GM12878 (cell line): ENCODE measurements at regions not wholly inside any gene's neighbourhood (a gene's known extent, or its start where the extent isn't known, plus 50 kb on each side); places are given as distances from the start of the nearest gene placed in this dataset.

Experiments used
- ATAC-seq: fragments of 200-7000 bp; cut with Tn5 transposase; 3 replicates; pipeline ENCODE4 v1.9.1; 2020; ENCODE audit warnings: mild to moderate bottlenecking, moderate library complexity
- BruUV-seq: library from RNA; stranded (reverse); fragments of 400-500 nt; replicated peaks from 2 replicates; lab custom pipeline; 2021; lab: Mats Ljungman, UMichigan
- CTCF ChIA-PET: fragments of 300-600 bp; sonication (Branson Sonifier 250); formaldehyde crosslinking; extraction: SDS; loops from one replicate; lab custom pipeline; 2021; ENCODE audit warnings: inconsistent platforms; lab: Yijun Ruan, JAX
- POLR2A ChIA-PET: fragments of 350-600 bp; formaldehyde crosslinking; extraction: SDS; loops from one replicate; lab custom pipeline; 2021; ENCODE audit warnings: inconsistent platforms; lab: Charles Lee
- RAD21 ChIA-PET: fragments of 300-600 bp; sonication (Branson Sonifier 250); formaldehyde crosslinking; loops from one replicate; lab custom pipeline; 2023; ENCODE audit warnings: antibody characterized with exemption; ENCODE audit not compliant: unreplicated experiment; lab: Charles Lee
- SMC1A ChIA-PET: fragments of 300-600 bp; sonication (Branson Sonifier 250); formaldehyde crosslinking; loops from one replicate; lab custom pipeline; 2023; ENCODE audit not compliant: unreplicated experiment, uncharacterized antibody; lab: Charles Lee
- DNase-seq: peaks from one replicate; pipeline ENCODE4 v3.0.0-alpha.2; 2011; ENCODE audit warnings: low read depth, low spot score
- FAIRE-seq: peaks from 3 replicates; lab custom pipeline; 2011; peaks lifted over from hg19 to GRCh38; lab: Jason Lieb, UNC
- H2AFZ ChIP-seq: 2 replicates; pipeline ENCODE4 v1.6.0; 2011; ENCODE audit warnings: low read depth, low read length, control low read depth; ENCODE audit not compliant: control insufficient read depth
- H3K27ac ChIP-seq: 2 replicates; pipeline ENCODE4 v1.5.1; 2011; ENCODE audit warnings: control low read depth; ENCODE audit not compliant: control insufficient read depth, insufficient read depth
- H3K27me3 ChIP-seq, 2 experiments: replicated peaks in 1 of 2; 2 replicates each; pipeline versions ENCODE4 v1.6.0 to v1.6.1; 2011; ENCODE audit warnings: low read length in 1 of 2; ENCODE audit not compliant: control insufficient read depth in 2 of 2, insufficient read depth in 2 of 2
- H3K36me3 ChIP-seq, 2 experiments: 2 replicates each; pipeline ENCODE4 v1.5.1; 2011; ENCODE audit warnings: low read length in 1 of 2; ENCODE audit not compliant: control insufficient read depth in 2 of 2, insufficient read depth in 2 of 2
- H3K4me1 ChIP-seq: 2 replicates; pipeline ENCODE4 v1.6.1; 2011; ENCODE audit warnings: mild to moderate bottlenecking, low read length, moderate library complexity, mixed read lengths; ENCODE audit not compliant: control insufficient read depth, insufficient read depth
- H3K4me2 ChIP-seq: 2 replicates; pipeline ENCODE4 v1.6.0; 2011; ENCODE audit warnings: control low read depth; ENCODE audit not compliant: control insufficient read depth, insufficient read depth
- H3K4me3 ChIP-seq: fragments of 200-600 bp; sonication (generic); 2 replicates; pipeline ENCODE4 v1.5.1; 2016
- H3K79me2 ChIP-seq: 2 replicates; pipeline ENCODE4 v1.6.0; 2011; ENCODE audit warnings: low read length; ENCODE audit not compliant: control insufficient read depth, insufficient read depth
- H3K9ac ChIP-seq: 2 replicates; pipeline ENCODE4 v1.8.0; 2011; ENCODE audit warnings: low read length, control low read depth, mixed read lengths; ENCODE audit not compliant: control insufficient read depth, insufficient read depth
- H3K9me3 ChIP-seq: replicated peaks from 3 replicates; pipeline ENCODE4 v1.5.1; 2011; ENCODE audit warnings: mild to moderate bottlenecking, low read length; ENCODE audit not compliant: control insufficient read depth, insufficient read depth
- H4K20me1 ChIP-seq: 2 replicates; pipeline ENCODE4 v1.6.0; 2011; ENCODE audit not compliant: control insufficient read depth, insufficient read depth
- GABPA ChIP-seq: IDR thresholded peaks from 2 replicates; pipeline ENCODE4 v1.6.1; 2014; ENCODE audit warnings: antibody characterized with exemption, low read depth, mild to moderate bottlenecking, inconsistent platforms
- PKNOX1 ChIP-seq: fragments of 450-650 bp; IDR thresholded peaks from 2 replicates; pipeline ENCODE4 v1.6.1; 2016; ENCODE audit warnings: mild to moderate bottlenecking
- PRDM15 ChIP-seq: fragments of 450-650 bp; formaldehyde crosslinking; IDR thresholded peaks from 2 replicates; pipeline ENCODE4 v1.4.0; 2020; ENCODE audit warnings: mild to moderate bottlenecking, moderate library complexity
- ZNF217 ChIP-seq: fragments of 450-650 bp; IDR thresholded peaks from 2 replicates; pipeline ENCODE4 v1.6.1; 2017; ENCODE audit warnings: antibody characterized with exemption, mild to moderate bottlenecking
- WGBS: methylation state at CpG from one replicate; pipeline ENCODE4 v1.1.6; 2016; ENCODE audit warnings: low lambda C conversion rate; ENCODE audit not compliant: insufficient replicate concordance, insufficient coverage; ENCODE audit errors: missing lambda C conversion rate; 5-methylcytosine and 5-hydroxymethylcytosine counted together
- in situ Hi-C: fragments of 300-500 bp; cut with MboI; formaldehyde crosslinking; loops from 9 replicates; pipeline ENCODE4 v1.14.3; 2018; ENCODE audit warnings: mixed read lengths
- intact Hi-C: fragments of 100-400 bp; cut with micrococcal nuclease; formaldehyde crosslinking; loops from one replicate; pipeline ENCODE4 v1.14.2; 2022; ENCODE audit not compliant: unreplicated experiment
- TF ChIP-seq, protein P1 (sequence below): fragments of 150-350 bp; IDR thresholded peaks from 2 replicates; pipeline ENCODE4 v1.6.1; 2014; ENCODE audit warnings: mild to moderate bottlenecking, low read depth, low read length

- Histone ChIP-seq H3K27me3 (no peaks in the 10 kb centered on the region), H4K20me1 (no peaks in the 10 kb centered on the region), H2AFZ (no peak overlapping the region), H3K79me2 (no peaks in the 10 kb centered on the region), H3K4me2 (no peak overlapping the region), H3K4me1 (no peaks in the 10 kb centered on the region), H3K9ac (no peak overlapping the region), H3K4me3 (no peak overlapping the region), H3K27ac (no peak overlapping the region), H3K9me3 (no peaks in the 10 kb centered on the region; the same call in 2 of the 3 replicates), H3K36me3 (no peaks in the 10 kb centered on the region)
- WGBS: 13% methylated on average over 2 of the region's 2 CpGs
- DNase-seq: no peak
- ChIA-PET SMC1A (no interaction called here), CTCF (no interaction called here), RAD21 (no interaction called here), POLR2A (no interaction called here)
- FAIRE-seq: no peak
- BruUV-seq: no TSS peak
- intact Hi-C loops: no loop called here
- in situ Hi-C loops: no loop called here
- no peak for ATAC-seq
- TF ChIP-seq PKNOX1: no peak
- no peak for TF ChIP-seq GABPA
- no peak for TF ChIP-seq ZNF217
- no peak for TF ChIP-seq PRDM15 (CRISPR knock-in tag)
- TF ChIP-seq, protein P1, sequence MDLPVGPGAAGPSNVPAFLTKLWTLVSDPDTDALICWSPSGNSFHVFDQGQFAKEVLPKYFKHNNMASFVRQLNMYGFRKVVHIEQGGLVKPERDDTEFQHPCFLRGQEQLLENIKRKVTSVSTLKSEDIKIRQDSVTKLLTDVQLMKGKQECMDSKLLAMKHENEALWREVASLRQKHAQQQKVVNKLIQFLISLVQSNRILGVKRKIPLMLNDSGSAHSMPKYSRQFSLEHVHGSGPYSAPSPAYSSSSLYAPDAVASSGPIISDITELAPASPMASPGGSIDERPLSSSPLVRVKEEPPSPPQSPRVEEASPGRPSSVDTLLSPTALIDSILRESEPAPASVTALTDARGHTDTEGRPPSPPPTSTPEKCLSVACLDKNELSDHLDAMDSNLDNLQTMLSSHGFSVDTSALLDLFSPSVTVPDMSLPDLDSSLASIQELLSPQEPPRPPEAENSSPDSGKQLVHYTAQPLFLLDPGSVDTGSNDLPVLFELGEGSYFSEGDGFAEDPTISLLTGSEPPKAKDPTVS: no peak
Measured at GRCh38 chr21:27315373-27315772, 348.5 kb upstream of the ADAMTS5 start.
